ENCODE measurements at regions not wholly inside any gene's neighbourhood (a gene's known extent, or its start where the extent isn't known, plus 50 kb on each side); places are given as distances from the start of the nearest gene placed in this dataset.

GRCh38 chr7:52863652-52864051, 171.8 kb upstream of the POM121L12 start:
- TF ChIP-seq, protein P1, sequence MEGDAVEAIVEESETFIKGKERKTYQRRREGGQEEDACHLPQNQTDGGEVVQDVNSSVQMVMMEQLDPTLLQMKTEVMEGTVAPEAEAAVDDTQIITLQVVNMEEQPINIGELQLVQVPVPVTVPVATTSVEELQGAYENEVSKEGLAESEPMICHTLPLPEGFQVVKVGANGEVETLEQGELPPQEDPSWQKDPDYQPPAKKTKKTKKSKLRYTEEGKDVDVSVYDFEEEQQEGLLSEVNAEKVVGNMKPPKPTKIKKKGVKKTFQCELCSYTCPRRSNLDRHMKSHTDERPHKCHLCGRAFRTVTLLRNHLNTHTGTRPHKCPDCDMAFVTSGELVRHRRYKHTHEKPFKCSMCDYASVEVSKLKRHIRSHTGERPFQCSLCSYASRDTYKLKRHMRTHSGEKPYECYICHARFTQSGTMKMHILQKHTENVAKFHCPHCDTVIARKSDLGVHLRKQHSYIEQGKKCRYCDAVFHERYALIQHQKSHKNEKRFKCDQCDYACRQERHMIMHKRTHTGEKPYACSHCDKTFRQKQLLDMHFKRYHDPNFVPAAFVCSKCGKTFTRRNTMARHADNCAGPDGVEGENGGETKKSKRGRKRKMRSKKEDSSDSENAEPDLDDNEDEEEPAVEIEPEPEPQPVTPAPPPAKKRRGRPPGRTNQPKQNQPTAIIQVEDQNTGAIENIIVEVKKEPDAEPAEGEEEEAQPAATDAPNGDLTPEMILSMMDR (IDR thresholded peaks at IDR 0.05; ENCODE audit: partially characterized antibody, unreplicated experiment), result no peak
- no peak overlapping the region for H3K4me3 Mint-ChIP-seq (ENCODE audit: unreplicated experiment)
- H3K27ac Mint-ChIP-seq (ENCODE audit: unreplicated experiment), result no peak overlapping the region
- H3K4me1 Mint-ChIP-seq (ENCODE audit: low read depth, unreplicated experiment), result no peaks in the 10 kb centered on the region
- no peaks in the 10 kb centered on the region for H3K27me3 Mint-ChIP-seq (ENCODE audit: unreplicated experiment)
- DNase-seq, result no peak
- peaks cover 5% of the 10 kb centered on the region for H3K36me3 Mint-ChIP-seq (ENCODE audit: unreplicated experiment)
- H3K9me3 Mint-ChIP-seq (ENCODE audit: unreplicated experiment), result peaks cover 2% of the 10 kb centered on the region

DNA sequence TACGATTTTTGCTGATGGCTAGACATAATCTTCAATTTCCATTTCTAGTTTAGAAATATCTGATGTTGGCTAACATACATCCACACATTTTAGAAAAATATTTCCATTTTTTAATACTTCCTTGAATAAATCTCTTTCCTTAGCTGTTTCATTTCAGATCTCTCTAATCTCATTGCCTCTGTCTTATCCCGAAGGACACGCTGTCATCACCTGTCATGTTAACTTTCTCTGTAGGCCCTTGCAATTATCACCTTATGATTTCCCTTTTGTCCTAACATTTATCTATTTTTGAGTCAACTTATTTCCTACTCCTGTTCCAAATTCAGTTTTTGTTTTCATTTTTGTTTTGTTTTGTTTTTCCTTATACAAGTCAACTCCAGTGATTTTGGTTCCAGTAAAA, 173.1 kb upstream of the POM121L12 start:
- H3K4me1 Mint-ChIP-seq (ENCODE audit: low read depth, unreplicated experiment), result no peaks in the 10 kb centered on the region
- H3K36me3 Mint-ChIP-seq (ENCODE audit: unreplicated experiment), result peaks cover 5% of the 10 kb centered on the region
- no peak overlapping the region for H3K4me3 Mint-ChIP-seq (ENCODE audit: unreplicated experiment)
- H3K27ac Mint-ChIP-seq (ENCODE audit: unreplicated experiment), result no peak overlapping the region
- no peaks in the 10 kb centered on the region for H3K27me3 Mint-ChIP-seq (ENCODE audit: unreplicated experiment)
- peaks cover 2% of the 10 kb centered on the region for H3K9me3 Mint-ChIP-seq (ENCODE audit: unreplicated experiment)
- DNase-seq, result no peak
- TF ChIP-seq, protein P1 (IDR thresholded peaks at IDR 0.05; ENCODE audit: partially characterized antibody, unreplicated experiment), result no peak

GRCh38 chr7:52857367-52857766, 178.1 kb upstream of the POM121L12 start:
- H3K27me3 Mint-ChIP-seq (ENCODE audit: unreplicated experiment), result no peaks in the 10 kb centered on the region
- no peaks in the 10 kb centered on the region for H3K4me1 Mint-ChIP-seq (ENCODE audit: low read depth, unreplicated experiment)
- TF ChIP-seq, protein P1 (IDR thresholded peaks at IDR 0.05; ENCODE audit: partially characterized antibody, unreplicated experiment), result no peak
- H3K27ac Mint-ChIP-seq (ENCODE audit: unreplicated experiment), result no peak overlapping the region
- no peaks in the 10 kb centered on the region for H3K36me3 Mint-ChIP-seq (ENCODE audit: unreplicated experiment)
- no peak for DNase-seq
- H3K4me3 Mint-ChIP-seq (ENCODE audit: unreplicated experiment), result no peak overlapping the region
- no peaks in the 10 kb centered on the region for H3K9me3 Mint-ChIP-seq (ENCODE audit: unreplicated experiment)

DNA sequence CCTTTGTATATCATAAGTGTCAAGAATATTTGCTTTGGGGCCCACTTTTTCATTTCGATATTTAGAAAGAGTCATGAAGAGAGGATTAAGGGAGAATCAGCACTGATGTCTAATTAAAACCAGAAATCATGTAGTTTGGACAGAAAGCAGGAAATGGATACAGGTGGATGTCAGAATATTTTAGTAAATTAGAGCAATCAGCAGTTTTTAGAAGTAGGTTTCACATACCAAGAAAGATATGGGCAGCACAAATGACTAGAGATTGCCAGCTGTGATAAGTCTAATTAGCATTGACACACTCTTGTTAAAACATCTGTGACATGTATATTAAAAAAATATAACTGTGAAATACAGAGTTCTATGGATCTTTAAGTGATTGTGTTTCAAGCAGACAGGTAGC, 180.8 kb upstream of the POM121L12 start:
- H3K4me3 Mint-ChIP-seq (ENCODE audit: unreplicated experiment), result no peak overlapping the region
- DNase-seq, result no peak
- no peak overlapping the region for H3K27ac Mint-ChIP-seq (ENCODE audit: unreplicated experiment)
- no peaks in the 10 kb centered on the region for H3K36me3 Mint-ChIP-seq (ENCODE audit: unreplicated experiment)
- TF ChIP-seq, protein P1 (IDR thresholded peaks at IDR 0.05; ENCODE audit: partially characterized antibody, unreplicated experiment), result no peak
- no peaks in the 10 kb centered on the region for H3K27me3 Mint-ChIP-seq (ENCODE audit: unreplicated experiment)
- no peaks in the 10 kb centered on the region for H3K9me3 Mint-ChIP-seq (ENCODE audit: unreplicated experiment)
- no peaks in the 10 kb centered on the region for H3K4me1 Mint-ChIP-seq (ENCODE audit: low read depth, unreplicated experiment)

GRCh38 chr7:52851547-52851946, 183.9 kb upstream of the POM121L12 start:
- no peak for DNase-seq
- Mint-ChIP-seq H3K36me3 (ENCODE audit: unreplicated experiment) (no peaks in the 10 kb centered on the region), H3K4me3 (ENCODE audit: unreplicated experiment) (no peak overlapping the region), H3K9me3 (ENCODE audit: unreplicated experiment) (no peaks in the 10 kb centered on the region), H3K27ac (ENCODE audit: unreplicated experiment) (no peak overlapping the region), H3K4me1 (ENCODE audit: low read depth, unreplicated experiment) (no peaks in the 10 kb centered on the region), H3K27me3 (ENCODE audit: unreplicated experiment) (no peaks in the 10 kb centered on the region)
- TF ChIP-seq, protein P1 (IDR thresholded peaks at IDR 0.05; ENCODE audit: partially characterized antibody, unreplicated experiment), result no peak
